DMS79 treated with DMSO at 0.1 percent for 48 hours (cell line): ENCODE measurements at regions not wholly inside any gene's neighbourhood (a gene's known extent, or its start where the extent isn't known, plus 50 kb on each side); places are given as distances from the start of the nearest gene placed in this dataset.

Experiments
- DNase-seq: peaks from one replicate; lab custom pipeline; 2025; lab: John Stamatoyannopoulos, UW

DNA sequence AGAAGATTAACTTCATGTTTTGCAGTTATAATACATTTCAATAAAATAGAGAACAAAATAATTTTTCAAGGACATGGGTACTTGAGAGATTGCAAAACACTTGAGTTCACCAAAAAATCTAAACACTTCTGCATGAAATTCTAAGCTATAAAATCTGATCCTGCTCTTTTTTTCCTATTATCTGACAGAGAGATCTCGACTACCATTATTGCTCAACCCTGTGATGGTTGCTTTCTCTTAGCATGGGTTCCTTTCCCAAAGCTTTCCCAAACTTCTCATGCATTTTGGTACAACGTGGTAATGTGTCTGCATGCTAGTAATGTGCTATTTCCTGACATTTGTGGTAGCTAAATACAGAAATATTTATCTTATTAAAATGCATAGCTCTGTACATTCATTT, 1243.1 kb upstream of the ADGRB3 start:
- DNase-seq: no peak

DNA sequence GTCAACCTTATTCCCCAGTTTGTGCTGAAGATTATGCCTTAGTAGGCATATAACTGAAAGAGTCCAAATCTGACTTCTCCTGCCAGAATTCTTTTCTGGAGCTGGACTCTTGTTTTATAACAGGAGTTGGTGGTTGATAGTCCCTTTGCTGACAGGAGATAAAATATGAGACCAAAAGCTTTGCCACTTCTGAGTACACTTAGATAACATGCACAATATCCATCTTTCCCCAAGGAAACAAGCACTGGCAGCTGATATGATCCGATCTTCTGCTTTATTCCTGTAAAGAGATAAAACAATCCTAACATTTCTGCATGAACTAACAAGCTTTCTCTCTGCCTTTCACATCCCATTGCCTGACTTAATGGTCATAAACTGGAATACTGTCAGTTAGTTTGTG, 1265.4 kb upstream of the ADGRB3 start:
- DNase-seq: no peak

DNA sequence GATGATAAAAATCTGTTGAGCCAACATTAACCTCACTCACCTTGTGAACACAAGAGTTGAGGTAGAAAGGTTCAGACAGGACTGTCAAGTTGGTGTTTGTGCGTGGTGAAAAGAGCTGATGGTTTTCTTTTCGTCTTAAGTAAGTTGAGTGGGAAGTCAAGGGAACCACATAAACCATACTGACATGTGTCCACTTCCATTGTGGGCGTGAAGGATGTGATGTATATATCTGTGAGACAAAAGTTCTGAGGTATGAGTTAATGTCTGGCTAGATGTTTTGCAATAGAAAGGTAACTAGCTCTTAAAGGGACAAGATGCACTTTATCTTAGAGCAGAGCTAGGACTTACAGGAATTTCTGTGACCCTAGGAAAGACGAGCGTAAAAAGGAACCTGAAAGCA, 1272.1 kb upstream of the ADGRB3 start:
- DNase-seq: no peak

DNA sequence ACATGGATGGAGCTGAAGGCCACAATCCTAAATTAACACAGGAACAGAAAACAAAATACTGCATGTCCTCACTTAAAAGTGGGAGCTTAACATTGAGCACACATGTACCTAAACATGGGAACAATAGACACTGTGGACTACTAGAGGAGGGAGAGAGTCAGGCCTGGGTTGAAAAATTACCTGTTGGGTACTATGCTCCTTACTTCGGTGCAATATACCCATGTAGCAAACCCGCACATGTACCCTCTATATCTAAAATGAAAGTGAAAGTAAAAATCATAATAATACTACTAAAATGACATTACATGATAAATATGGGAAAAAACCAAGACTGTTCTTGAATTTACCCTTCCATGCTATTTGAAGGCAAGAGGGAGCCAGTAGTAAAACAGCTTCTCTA, 1273.8 kb upstream of the ADGRB3 start:
- no peak for DNase-seq

DNA sequence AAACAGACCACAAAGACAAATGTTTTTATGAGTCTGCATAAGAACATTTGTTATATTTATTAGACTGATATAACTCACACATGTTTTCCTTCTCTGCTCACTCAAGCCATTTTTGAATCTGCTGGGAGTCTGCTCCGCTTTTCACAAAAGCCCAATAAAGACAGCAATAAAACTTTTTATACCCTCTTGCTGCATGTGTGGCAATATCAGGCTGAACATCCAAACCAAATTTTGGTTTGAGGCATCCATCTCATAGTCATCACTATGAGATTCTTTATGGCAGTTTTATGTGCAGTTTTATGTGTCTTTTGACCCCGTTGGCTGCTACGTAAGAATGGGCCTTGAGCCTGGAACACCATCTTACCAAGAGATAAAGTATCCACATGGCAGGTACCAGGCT, 1276.8 kb upstream of the ADGRB3 start:
- no peak for DNase-seq

DNA sequence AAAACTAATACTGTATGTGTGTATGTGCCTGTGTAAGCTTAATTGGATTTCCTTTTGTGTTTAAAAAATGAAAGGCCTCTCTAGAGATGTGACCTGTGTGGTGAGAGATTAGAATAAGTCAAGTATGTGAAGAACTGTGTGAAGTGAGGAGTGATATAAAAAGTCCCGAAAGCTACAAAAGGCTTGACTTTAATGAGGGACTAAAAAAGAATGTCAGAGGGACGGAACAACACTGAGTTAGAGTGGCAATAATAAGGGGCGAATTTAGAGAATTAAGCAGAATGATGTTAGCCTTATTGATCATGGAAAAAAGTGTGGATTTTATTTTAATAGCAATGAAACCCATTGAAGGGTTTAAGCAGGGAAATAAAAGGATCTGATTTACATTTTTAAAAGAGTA, 1281.2 kb upstream of the ADGRB3 start:
- no peak for DNase-seq

DNA sequence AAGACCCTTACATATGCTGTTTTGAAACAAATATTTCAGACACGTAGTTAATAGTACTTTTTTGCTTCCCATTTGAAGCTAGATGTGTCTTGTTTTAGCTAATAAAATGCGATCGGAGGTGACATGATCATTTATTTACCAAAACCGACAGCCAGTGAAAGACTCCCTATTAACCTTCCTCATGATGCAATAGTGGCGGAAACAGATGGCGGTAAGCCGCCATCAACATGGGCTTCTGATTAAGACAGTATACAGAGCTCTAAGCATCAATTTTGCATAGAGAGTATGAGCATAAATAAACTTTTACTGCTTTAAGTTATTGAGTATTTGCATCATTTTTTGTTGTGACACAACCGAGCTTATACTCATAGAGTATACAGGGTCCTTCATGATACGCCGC, 1282.4 kb upstream of the ADGRB3 start:
- DNase-seq: no peak

DNA sequence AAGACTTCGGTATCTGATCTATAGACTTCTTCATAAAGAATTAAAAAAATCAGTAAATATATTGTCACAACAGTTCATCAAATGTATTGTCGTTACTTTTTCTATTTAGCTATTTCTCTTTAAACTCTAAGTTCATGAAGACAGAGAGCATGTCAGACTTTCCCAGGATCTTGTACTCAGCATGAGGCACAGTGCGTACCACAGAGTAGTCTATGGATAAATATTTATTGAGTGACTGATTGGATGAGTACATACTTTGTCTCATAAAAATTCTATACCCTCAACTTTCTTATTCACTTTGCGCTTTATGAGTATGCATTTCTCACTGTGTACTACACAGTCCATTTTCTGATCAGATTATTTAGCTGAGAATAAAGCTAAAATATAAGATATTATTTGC, 1284.4 kb upstream of the ADGRB3 start:
- DNase-seq: no peak

DNA sequence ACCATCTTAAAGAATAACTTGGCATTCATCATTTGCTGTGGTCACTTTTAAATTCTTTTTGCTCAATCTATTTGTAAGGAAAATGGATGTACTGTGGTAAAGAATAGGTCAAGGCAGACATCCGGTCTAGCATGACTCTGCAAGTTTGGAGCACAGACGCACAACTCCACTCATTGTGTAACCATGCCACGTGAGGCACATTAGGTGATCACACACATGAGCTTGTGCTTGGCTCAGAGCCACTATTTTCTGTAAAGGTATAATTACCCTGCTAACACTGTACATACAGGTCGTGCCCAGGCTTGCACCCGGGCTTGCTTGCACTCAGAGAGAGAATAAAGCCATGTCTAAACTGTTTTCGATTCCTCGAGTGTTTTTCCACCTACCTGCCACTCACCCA, 1289.1 kb upstream of the ADGRB3 start:
- DNase-seq: no peak

DNA sequence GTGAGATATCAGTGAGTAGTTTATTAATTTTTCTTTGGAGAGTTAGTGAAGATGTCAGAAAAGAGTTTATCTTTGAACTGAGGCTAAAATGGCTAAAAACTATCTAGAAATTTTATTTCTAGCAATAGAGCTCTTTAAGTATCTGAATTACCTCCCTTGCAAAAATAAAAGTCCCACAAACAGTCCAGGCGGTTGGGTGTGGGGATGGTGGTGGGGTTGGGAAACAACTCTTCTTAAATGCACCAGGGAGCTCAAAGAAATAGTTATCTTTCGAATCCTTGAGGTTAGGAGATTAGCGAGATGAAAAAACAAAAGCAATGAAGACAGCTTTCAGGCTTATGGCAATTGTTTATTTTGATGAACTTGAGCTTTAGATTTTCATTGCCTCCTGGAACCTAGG, 1299.1 kb upstream of the ADGRB3 start:
- no peak for DNase-seq

DNA sequence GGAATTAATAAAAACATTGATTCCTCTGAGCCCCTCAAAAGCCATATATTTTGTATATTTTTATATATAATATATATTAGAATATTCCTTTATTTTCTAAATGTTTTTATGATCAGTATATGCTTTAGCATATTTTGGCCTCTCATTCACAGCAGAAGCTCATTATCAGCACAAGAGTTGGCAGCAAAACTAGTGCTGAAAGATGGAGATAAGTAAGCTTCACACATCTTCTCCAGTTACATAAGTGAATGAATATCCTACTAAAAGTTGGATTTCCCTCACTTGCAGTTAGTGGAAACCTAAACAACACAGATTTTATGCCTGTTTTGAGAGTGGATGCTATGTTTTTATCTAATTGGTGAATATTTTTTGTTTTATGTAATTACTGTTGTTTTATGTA, 1303.8 kb upstream of the ADGRB3 start:
- no peak for DNase-seq

DNA sequence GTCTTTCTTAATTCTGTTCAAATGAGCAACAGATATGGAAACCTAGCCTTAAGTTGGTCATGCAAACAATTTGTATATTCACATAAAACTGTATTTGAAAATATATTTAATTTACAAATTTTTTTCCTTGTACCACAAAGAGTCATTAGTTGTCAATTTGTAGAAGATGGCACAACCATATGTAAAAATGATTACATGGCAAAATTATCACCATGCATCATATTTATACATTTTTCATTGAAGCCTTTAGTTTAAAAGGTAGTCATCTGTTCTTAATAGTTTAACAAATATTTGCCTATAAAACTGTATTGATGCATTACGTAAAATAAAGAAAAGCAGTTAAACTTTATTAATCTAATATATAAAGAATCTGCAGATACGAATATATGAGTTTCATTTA, 1306.8 kb upstream of the ADGRB3 start:
- DNase-seq: no peak

DNA sequence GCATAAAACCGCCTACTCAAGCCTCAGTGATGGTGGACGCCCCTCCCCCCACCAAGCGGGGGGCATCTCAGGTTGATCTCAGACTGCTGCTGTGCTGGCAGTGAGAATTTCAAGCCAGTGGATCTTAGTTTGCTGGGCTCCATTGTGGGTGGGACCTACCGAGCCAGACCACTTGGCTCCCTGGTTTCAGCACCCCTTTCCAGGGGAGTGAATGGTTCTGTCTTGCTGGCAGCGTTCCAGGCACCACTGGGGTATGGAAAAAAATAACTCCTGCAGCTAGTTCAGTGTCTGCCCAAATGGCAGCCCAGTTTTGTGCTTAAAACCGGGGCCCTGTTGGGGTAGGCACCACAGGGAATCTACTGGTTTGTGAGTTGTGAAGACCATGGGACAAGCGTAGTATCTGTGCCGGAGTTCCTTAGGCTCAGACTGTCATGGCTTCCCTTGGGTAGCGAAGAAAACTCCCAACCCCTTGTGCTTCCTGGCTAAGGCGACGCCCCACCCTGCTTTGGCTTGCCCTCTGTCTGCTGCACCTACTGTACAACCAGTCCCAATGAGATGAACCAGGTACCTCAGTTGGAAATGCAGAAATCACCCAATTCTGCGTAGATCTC, 1334.5 kb upstream of the ADGRB3 start:
- DNase-seq: no peak

DNA sequence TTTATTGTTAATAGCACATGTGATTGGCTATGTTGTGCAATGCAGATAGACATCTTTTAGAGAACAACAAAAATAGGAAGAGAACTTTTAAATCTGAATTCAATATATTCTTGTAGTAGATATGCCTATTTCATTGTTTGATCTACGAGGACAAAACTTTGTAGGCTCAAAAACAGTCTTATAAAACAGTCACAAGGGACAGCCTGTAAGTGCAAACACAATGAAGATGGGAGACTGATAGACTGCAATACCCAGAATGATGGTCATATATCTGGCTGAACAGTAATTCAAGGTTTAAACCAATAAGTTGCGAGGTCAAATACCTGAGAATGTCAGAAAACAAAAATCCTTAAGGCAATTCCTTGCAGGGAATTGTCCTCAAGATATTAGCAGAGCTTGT, 1342.9 kb upstream of the ADGRB3 start:
- DNase-seq: no peak

DNA sequence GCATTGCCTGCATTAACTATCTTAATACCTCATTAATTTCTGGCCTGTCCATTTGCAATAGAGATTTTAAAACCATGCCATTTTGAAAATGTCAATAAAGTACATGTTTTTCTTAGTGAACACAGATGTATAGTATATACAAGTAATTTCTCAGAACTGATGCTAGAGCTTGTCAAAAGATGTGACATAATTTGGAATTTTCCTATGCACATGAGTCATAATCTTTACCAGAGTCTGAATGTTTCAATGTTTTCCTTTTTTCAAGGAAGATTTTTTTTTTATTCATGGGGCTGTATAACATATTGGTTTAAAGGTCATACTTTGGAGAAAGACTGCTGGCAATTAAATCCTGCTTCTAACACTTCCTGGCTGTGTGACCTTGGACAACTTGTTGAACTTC, 1347.5 kb upstream of the ADGRB3 start:
- DNase-seq: no peak

DNA sequence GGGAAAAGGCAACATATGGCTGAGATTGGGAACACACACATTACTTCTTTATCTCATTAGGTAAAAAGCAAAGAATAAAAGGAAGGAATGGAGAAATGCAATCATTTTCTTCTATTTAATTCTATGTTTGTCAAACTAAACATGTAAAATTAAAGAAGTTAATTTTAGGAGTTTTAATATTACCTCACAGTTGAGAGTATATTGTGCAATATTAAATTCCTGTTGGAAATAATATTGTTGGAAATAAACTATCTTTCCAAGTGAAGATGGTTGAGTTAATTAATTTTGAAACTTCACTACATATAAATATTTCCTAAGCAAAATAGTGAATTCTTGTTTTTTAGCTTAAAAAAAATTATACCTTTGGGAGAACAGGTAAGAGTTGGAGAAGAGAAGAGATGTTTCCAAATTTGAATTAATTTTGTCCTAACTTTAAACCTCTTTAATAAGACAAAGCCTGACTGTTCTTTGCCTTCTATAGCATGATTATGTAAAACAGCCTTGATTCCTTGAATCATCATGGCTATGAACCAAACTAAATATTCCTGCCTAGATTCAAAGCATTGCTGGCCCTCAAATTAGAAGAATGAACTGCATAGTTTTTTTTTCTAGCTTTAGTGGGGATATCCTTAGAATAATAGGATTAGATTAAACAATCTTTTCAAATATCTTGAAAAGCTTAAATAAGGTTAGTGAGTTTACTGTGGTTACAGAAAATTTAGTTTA, 1349.1 kb upstream of the ADGRB3 start:
- DNase-seq: no peak

DNA sequence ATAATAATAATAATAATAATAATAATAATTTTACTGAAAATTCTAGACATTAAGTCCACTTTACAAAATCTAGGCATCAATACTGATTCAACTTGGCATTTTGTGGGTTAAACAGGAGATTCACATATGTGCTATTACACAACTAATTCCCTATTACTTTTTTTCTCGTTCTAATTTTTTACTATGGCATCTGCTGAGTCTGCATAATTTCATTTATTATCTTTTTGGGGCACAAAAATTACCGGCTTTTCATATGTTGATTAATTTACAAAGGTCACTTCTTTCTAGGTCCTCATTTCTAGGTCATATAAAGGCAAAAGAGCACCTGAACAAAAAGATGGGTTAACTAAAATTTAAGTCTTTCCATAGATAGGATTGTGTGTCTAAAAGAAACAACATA, 1357.8 kb upstream of the ADGRB3 start:
- DNase-seq: no peak

DNA sequence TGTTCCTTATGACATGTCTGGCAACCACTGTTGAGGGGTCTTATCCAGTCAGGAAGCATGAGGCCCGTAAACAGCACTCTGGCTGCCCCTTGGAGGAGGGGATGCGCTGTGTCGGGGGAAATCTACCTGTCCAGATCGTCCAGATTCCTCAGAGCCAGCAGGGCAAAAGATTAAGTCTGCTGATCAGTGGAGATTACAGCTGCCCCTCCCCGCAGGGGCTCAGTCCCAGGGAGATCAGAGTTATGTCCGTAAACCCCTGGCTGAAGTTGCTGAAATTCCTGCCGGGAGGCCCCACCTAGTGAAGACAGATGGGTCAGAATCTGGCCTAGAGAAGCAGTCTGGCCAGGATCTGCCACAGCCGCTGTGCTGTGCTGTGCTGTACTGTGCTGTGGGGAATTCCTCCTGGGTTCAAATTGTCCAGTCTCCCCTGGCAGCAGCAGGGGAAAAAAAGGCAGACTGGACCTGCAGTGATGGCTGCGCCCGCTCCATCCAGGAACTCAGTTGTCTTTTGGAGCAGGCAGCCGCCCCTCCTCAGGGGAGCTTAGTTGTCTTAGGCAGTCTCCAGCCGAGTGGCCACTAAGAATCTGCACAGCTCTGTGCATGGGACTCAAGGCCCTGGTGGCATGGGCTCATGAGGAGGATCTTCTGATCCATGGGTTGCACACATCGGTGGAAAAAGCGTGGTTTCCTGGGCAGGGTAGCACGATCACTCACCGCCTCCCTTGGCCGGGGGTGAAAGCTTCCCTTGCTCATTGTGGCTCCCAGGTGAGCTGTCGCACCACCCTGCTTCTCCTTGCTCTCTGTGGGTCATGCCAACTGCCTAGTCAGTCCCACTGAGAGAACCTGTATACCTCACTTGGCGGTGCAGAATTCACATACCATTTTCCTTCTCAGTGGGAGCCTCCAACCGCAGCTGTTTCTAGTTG, 1368.8 kb upstream of the ADGRB3 start:
- DNase-seq: no peak

DNA sequence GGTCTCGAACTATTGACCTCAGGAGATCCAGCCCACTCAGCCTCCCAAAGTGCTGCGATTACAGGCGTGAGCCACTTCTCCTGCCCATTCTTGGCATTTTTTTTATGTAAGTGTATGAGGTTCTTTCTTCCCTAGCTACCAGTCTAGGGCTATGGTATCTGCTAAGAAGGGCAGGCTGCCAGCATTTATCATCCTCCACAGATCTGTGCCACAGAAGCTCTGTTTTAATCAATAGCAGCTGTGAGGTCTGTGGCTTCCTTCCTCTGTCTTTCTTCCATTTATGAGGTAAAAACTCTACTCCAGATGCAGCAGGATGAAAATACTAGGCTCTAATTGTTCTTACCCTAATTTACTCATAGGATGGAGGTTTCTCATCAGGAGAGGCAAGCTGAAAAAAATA, 1382.4 kb upstream of the ADGRB3 start:
- DNase-seq: no peak

DNA sequence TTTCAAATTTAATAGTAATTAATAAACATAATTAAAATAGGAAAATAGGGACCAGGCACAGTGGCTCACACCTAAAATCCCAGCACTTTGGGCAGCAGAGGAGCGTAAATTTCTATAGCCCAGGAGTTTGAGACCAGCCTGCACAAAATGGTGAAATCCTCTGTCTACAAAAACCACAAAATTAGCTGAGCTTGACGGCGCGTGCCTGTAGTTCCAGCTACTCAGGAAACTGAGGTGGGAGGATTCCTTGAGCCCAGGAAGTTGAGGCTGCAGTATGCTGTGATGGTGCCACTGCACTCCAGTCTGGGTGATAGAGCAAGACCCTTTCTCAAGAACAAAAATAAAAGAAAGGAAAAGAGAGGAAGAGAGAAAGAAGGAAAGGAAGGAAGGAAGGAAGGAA, 1387.0 kb upstream of the ADGRB3 start:
- no peak for DNase-seq

DNA sequence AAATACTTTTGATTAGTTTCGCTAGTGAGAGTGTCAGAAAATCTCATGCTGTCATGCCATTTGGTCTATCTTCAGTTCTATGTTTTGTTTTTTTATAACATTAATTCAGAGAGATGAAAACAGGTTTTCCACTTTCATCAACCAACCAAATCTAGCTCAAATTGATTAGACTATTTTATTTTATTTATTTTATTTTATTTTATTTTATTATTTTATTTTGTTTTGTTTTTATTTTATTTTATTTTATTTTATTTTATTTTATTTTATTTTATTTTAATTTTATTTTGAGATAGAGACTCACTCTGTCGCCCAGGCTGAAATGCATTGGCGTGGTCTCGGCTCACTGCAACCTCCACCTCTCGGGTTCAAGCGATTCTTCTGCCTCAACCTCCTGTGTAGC, 1391.0 kb upstream of the ADGRB3 start:
- DNase-seq: no peak

DNA sequence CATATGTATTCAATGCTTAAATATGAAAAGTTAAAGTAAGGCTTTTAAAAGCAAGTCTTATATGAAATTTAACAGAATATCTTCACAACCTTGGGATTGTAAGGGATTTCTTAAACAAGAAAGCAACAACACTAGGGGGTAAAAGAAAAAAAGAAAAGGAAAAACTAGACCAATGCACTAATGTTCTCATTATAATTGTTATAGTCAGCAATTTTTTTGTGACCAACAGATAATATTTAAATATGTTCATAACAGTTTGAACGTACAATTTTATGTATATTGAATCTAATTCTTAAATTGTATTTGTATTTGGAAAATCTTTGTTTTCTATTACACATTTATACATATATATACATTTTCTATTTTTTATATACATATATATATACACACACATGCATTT, 1397.8 kb upstream of the ADGRB3 start:
- DNase-seq: no peak

DNA sequence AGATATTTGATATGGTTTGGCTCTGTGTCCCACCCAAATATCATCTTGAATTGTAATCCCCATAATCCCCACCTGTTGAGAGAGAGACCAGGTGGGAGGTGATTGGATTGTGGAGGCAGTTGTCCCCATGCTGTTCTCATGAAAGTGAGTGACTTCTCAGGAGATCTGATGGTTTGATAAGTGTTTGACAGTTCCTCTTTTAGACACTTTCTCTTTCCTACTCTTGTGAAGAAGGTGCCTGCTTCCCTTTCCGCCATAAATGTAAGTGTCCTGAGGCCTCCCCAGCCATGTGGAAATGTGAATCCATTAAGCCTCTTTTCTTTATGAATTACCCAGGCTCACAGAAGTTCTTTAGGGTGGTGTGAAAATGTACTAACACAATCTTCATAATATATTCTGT, 1404.0 kb upstream of the ADGRB3 start:
- no peak for DNase-seq
